Skeletal muscle tissue (tissue), 3 donors: ENCODE measurements at regions not wholly inside any gene's neighbourhood (a gene's known extent, or its start where the extent isn't known, plus 50 kb on each side); places are given as distances from the start of the nearest gene placed in this dataset.
A peak's percentile ranks its signal among the peaks of the same experiment; 100 is the strongest.

ENCODE experiments used
- H3K27ac ChIP-seq: one replicate; pipeline ENCODE4 v1.7.0; 2013; ENCODE audit warnings: mild to moderate bottlenecking, low read depth, low read length, inconsistent platforms
- H3K27me3 ChIP-seq, 3 donors: one replicate each; pipeline ENCODE4 v1.7.0; 2013; ENCODE audit warnings: low read length in 3 of 3; ENCODE audit not compliant: control insufficient read depth in 3 of 3, insufficient read depth in 3 of 3
- H3K36me3 ChIP-seq, 3 donors: one replicate each; pipeline ENCODE4 v1.7.0; 2013; ENCODE audit warnings: low read length in 3 of 3; ENCODE audit not compliant: control insufficient read depth in 3 of 3, insufficient read depth in 3 of 3
- H3K4me1 ChIP-seq, 3 donors: one replicate each; pipeline ENCODE4 v1.7.0; 2013; ENCODE audit warnings: low read length in 3 of 3, mild to moderate bottlenecking in 3 of 3; ENCODE audit not compliant: control insufficient read depth in 3 of 3, insufficient read depth in 3 of 3
- H3K4me3 ChIP-seq, 3 donors: one replicate each; pipeline ENCODE4 v1.7.0; 2013; ENCODE audit warnings: low read length in 3 of 3
- H3K9ac ChIP-seq, 3 donors: one replicate each; pipeline ENCODE4 v1.7.0; 2013; ENCODE audit warnings: low read length in 3 of 3, mild to moderate bottlenecking in 3 of 3, moderate library complexity in 2 of 3, low read depth in 1 of 3
- H3K9me3 ChIP-seq, 3 donors: one replicate each; pipeline ENCODE4 v1.7.0; 2013; ENCODE audit warnings: low read length in 3 of 3; ENCODE audit not compliant: control insufficient read depth in 3 of 3
- donor health status: Osteomylitis.

GRCh38 chr6:44627883-44628271 lies 240.4 kb downstream of the CDC5L start:
- H3K9me3 ChIP-seq: no peaks in the 10 kb centered on the region
- H3K4me1 ChIP-seq: no peaks in the 10 kb centered on the region
- peaks cover 6 to 8% (median 7%) of the 10 kb centered on the region in 3 donors for H3K27me3 ChIP-seq
- H3K36me3 ChIP-seq: no peaks in the 10 kb centered on the region
- no peak overlapping the region for H3K4me3 ChIP-seq
- H3K9ac ChIP-seq: no peak overlapping the region
- no peak overlapping the region for H3K27ac ChIP-seq

- Histone ChIP-seq H3K36me3 (no peaks in the 10 kb centered on the region), H3K4me1 (no peaks in the 10 kb centered on the region), H3K27me3 (peaks cover 6 to 8% (median 7%) of the 10 kb centered on the region in 3 donors)
Measured at GRCh38 chr6:44628347-44628746, 240.8 kb downstream of the CDC5L start.

GRCh38 chr6:44629636-44630035 lies 242.1 kb downstream of the CDC5L start:
- Histone ChIP-seq H3K4me1 (no peaks in the 10 kb centered on the region), H3K27ac (no peak overlapping the region), H3K27me3 (peaks cover 6 to 17% (median 13%) of the 10 kb centered on the region in 3 donors), H3K9me3 (no peaks in the 10 kb centered on the region), H3K9ac (no peak overlapping the region), H3K36me3 (no peaks in the 10 kb centered on the region), H3K4me3 (no peak overlapping the region)

More at GRCh38 chr6:44628347-44628746, 240.8 kb downstream of the CDC5L start:
- no peak overlapping the region for H3K27ac ChIP-seq
- no peak overlapping the region for H3K9ac ChIP-seq
- no peak overlapping the region for H3K4me3 ChIP-seq
- H3K9me3 ChIP-seq: no peaks in the 10 kb centered on the region

GRCh38 chr6:44630125-44631028 lies 242.9 kb downstream of the CDC5L start:
- Histone ChIP-seq H3K27me3 (peaks cover 6 to 18% (median 13%) of the 10 kb centered on the region in 3 donors), H3K36me3 (no peaks in the 10 kb centered on the region), H3K4me1 (no peaks in the 10 kb centered on the region), H3K9ac (no peak overlapping the region), H3K4me3 (no peak overlapping the region), H3K9me3 (no peaks in the 10 kb centered on the region), H3K27ac (no peak overlapping the region)

- Histone ChIP-seq H3K36me3 (no peaks in the 10 kb centered on the region), H3K27me3 (peaks cover 6 to 16% (median 16%) of the 10 kb centered on the region in 3 donors), H3K27ac (no peak overlapping the region), H3K4me1 (peaks cover 2 to 12% (median 8%) of the 10 kb centered on the region in 3 donors), H3K4me3 (no peak overlapping the region), H3K9me3 (no peaks in the 10 kb centered on the region), H3K9ac (no peak overlapping the region)
Measured at GRCh38 chr6:44631968-44632367, 244.5 kb downstream of the CDC5L start.

- Histone ChIP-seq H3K36me3 (no peaks in the 10 kb centered on the region), H3K27me3 (peaks cover 6 to 16% (median 16%) of the 10 kb centered on the region in 3 donors), H3K9ac (no peak overlapping the region), H3K4me3 (no peak overlapping the region), H3K27ac (no peak overlapping the region), H3K4me1 (peaks cover 2 to 12% (median 10%) of the 10 kb centered on the region in 3 donors), H3K9me3 (peaks cover 0 to 3% (median 0%) of the 10 kb centered on the region in 3 donors)
Measured at GRCh38 chr6:44634321-44634720, 246.8 kb downstream of the CDC5L start.

- no peaks in the 10 kb centered on the region for H3K36me3 ChIP-seq
- peaks cover 0 to 3% (median 0%) of the 10 kb centered on the region in 3 donors for H3K9me3 ChIP-seq
- H3K9ac ChIP-seq: no peak overlapping the region
- no peak overlapping the region for H3K27ac ChIP-seq
- H3K27me3 ChIP-seq: peaks cover 6 to 16% (median 14%) of the 10 kb centered on the region in 3 donors
- no peak overlapping the region for H3K4me3 ChIP-seq
- H3K4me1 ChIP-seq: peaks cover 2 to 12% (median 10%) of the 10 kb centered on the region in 3 donors
Measured at GRCh38 chr6:44635486-44635885, 248.0 kb downstream of the CDC5L start.

- Histone ChIP-seq H3K36me3 (no peaks in the 10 kb centered on the region), H3K27me3 (peaks cover 0 to 11% (median 8%) of the 10 kb centered on the region in 3 donors), H3K4me3 (no peak overlapping the region), H3K4me1 (peaks cover 2 to 12% (median 10%) of the 10 kb centered on the region in 3 donors), H3K9me3 (peaks cover 0 to 3% (median 0%) of the 10 kb centered on the region in 3 donors), H3K9ac (no peak overlapping the region), H3K27ac (no peak overlapping the region)
Measured at GRCh38 chr6:44636561-44637248, 249.2 kb downstream of the CDC5L start.

GRCh38 chr6:44641344-44642031 lies 254.0 kb downstream of the CDC5L start:
- Histone ChIP-seq H3K9ac (no peak overlapping the region), H3K27me3 (peaks cover 0 to 4% (median 2%) of the 10 kb centered on the region in 3 donors), H3K4me1 (peaks cover 0 to 7% (median 5%) of the 10 kb centered on the region in 3 donors), H3K4me3 (no peak overlapping the region), H3K27ac (peak overlapping the region; percentile 66), H3K9me3 (peaks cover 0 to 3% (median 0%) of the 10 kb centered on the region in 3 donors), H3K36me3 (no peaks in the 10 kb centered on the region)
